GM18951 (cell line): ENCODE measurements at regions not wholly inside any gene's neighbourhood (a gene's known extent, or its start where the extent isn't known, plus 50 kb on each side); places are given as distances from the start of the nearest gene placed in this dataset.

Experiments used
- POLR2A ChIP-seq: IDR thresholded peaks from 4 replicates; pipeline ENCODE4 v1.6.1; 2011; ENCODE audit warnings: mild to moderate bottlenecking; ENCODE audit not compliant: insufficient read length, insufficient read depth; ENCODE audit errors: extremely low read depth
- in situ Hi-C: fragments of 300-500 bp; cut with MboI; formaldehyde crosslinking; loops from one replicate; pipeline ENCODE4 v1.12.0; 2022; ENCODE audit warnings: low sequenced_read_pairs, mixed read lengths, inconsistent platforms; ENCODE audit not compliant: unreplicated experiment

GRCh38 chr10:20957744-20958143 lies 60.6 kb upstream of the NEBL start:
- no peak for TF ChIP-seq POLR2A
- in situ Hi-C loops = no loop called here

- in situ Hi-C loops = no loop called here
- TF ChIP-seq POLR2A = no peak
These were observed 59.7 kb upstream of the NEBL start for GRCh38 chr10:20956843-20957242.

DNA sequence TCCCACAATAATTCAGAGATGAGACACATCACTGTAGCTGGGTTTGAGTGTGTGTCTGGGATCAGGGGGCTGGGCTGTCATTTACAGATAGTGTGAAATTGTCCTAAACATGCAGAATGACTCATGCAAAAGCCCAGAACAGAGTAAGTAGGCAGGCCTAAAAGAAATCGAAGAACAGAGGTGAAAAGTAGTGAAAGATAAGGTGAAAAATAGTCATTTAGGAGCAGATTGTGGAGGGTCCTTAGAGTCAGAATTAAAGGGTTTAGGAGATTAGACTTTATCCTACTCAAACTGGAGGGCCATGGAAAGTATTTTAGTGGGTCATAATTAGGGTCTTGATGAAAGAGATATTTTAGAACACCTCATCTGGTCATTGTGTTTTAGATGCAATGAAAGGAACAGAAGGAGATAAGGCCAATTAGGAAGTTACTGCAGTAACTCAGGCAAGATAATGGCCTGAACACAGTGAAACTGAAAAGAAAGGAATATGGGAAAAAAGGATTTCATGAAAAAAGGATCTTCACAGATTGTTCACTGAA lies 58.3 kb upstream of the NEBL start:
- in situ Hi-C loops = no loop called here
- TF ChIP-seq POLR2A = no peak

DNA sequence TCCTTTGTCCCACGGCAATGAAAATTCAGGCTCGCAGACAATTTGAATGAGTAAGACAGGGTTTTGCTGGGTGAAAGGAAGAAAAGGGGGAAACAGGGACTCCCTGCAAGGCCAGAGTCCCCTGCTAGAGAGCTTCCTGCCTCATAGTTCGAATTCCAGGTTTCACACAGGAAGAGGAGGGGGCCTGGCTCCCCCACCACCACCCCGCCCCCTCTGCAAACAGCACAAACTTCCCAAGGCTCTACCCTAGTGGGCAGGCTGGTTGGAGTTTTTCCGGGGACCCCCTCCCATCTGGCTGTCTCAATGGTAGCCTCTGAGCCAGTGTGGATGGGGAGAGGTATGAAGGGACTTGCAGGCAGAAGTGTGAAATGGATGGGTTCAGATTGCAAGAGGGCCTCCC lies 57.4 kb upstream of the NEBL start:
- in situ Hi-C loops = no loop called here

DNA sequence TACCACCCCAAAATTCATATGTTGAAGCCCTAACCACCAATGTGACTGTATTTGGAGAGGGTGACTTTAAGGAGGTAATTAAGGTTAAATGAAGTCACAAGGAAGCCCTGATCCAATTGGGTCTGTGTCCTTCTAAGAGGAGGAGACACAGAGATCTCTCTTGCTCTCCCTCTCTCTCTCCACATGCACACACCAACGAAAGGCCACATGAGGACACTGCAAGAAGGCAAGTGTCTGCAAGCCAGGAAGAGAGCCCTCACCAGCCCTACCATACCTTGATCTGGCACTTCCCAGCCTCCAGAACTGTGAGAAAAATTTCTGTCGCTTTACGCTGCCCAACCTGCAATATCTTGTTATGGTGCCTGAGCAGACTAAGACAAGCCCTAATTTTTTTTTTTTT lies 56.0 kb upstream of the NEBL start:
- in situ Hi-C loops = no loop called here
- no peak for TF ChIP-seq POLR2A

More for the DNA sequence above, 57.4 kb upstream of the NEBL start:
- no peak for TF ChIP-seq POLR2A

GRCh38 chr10:20949967-20950366 lies 52.9 kb upstream of the NEBL start:
- in situ Hi-C loops = no loop called here
- TF ChIP-seq POLR2A = no peak

DNA sequence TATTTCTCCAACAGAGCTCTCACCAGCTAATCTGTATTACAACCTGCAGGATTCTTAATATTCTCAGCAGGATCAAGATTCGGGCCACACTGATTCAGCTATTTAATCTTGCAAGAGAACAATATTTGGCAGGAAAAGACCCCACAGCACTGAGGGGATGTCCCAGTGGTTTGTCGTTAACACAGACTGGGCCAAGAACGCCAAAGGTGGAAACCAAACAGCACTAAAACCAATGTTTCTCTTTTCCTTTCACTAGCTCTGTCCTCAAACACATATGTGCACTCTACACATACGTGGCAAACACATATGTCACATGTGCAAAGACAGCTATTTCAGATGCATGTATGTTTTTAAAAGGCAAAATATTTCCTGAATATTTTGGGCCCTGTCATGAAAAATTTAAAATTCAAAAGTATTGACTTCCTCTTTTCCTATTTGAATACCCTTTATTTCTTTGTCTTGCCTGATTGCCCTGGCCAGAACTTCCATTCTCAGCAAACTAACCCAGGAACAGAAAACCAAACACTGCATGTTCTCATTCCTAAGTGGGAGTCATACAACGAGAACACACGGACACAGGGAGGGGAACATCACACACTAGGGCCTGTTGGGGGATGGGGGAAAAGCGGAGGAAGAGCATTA lies 51.7 kb upstream of the NEBL start:
- no peak for TF ChIP-seq POLR2A
- in situ Hi-C loops = no loop called here
